ENCODE measurements at regions not wholly inside any gene's neighbourhood (a gene's known extent, or its start where the extent isn't known, plus 50 kb on each side); places are given as distances from the start of the nearest gene placed in this dataset.
"Not testable (repeated sequence)": the region's sequence is repeated elsewhere in the genome, so short reads cannot be mapped to it uniquely, and the experiment has no call there.

- DNase-seq (ENCODE audit: low read depth in 2 of 2), result no peak
These were observed 765.7 kb downstream of the DIPK2A start for GRCh38 chr3:144737281-144737680.

GRCh38 chr3:144743225-144743668, 771.6 kb downstream of the DIPK2A start:
- no peak for DNase-seq (ENCODE audit: low read depth in 2 of 2)

GRCh38 chr3:144744473-144744872, 772.9 kb downstream of the DIPK2A start:
- no peak for DNase-seq (ENCODE audit: low read depth in 2 of 2)

GRCh38 chr3:144746631-144747030, 775.0 kb downstream of the DIPK2A start:
- DNase-seq (ENCODE audit: low read depth in 2 of 2), result no peak

GRCh38 chr3:144749536-144750253, 778.1 kb downstream of the DIPK2A start:
- DNase-seq (ENCODE audit: low read depth in 2 of 2), result not testable (repeated sequence)

GRCh38 chr3:144754076-144754783, 782.6 kb downstream of the DIPK2A start:
- DNase-seq (ENCODE audit: low read depth in 2 of 2), result no peak

- no peak for DNase-seq (ENCODE audit: low read depth in 2 of 2)
These were observed 785.2 kb downstream of the DIPK2A start for GRCh38 chr3:144756704-144757440.

- no peak for DNase-seq (ENCODE audit: low read depth in 2 of 2)
These were observed 789.2 kb downstream of the DIPK2A start for GRCh38 chr3:144760831-144761230.

GRCh38 chr3:144762091-144762490, 790.5 kb downstream of the DIPK2A start:
- no peak for DNase-seq (ENCODE audit: low read depth in 2 of 2)

- DNase-seq (ENCODE audit: low read depth in 2 of 2), result no peak
These were observed 792.3 kb downstream of the DIPK2A start for GRCh38 chr3:144763878-144764454.

GRCh38 chr3:144770281-144770680, 798.7 kb downstream of the DIPK2A start:
- peak in 1 of 2 donors; percentile 7 for DNase-seq (ENCODE audit: low read depth in 2 of 2)

GRCh38 chr3:144770915-144771351, 799.3 kb downstream of the DIPK2A start:
- DNase-seq (ENCODE audit: low read depth in 2 of 2), result peak in 1 of 2 donors; percentile 69

- peak in 1 of 2 donors; percentile 58 for DNase-seq (ENCODE audit: low read depth in 2 of 2)
These were observed 799.8 kb downstream of the DIPK2A start for GRCh38 chr3:144771381-144771870.

- DNase-seq (ENCODE audit: low read depth in 2 of 2), result no peak
These were observed 800.7 kb downstream of the DIPK2A start for GRCh38 chr3:144772372-144772771.

- DNase-seq (ENCODE audit: low read depth in 2 of 2), result no peak
These were observed 801.7 kb downstream of the DIPK2A start for GRCh38 chr3:144773350-144773749.

GRCh38 chr3:144774897-144775296, 803.3 kb downstream of the DIPK2A start:
- no peak for DNase-seq (ENCODE audit: low read depth in 2 of 2)

- DNase-seq (ENCODE audit: low read depth in 2 of 2), result no peak
These were observed 803.9 kb downstream of the DIPK2A start for GRCh38 chr3:144775551-144775950.

GRCh38 chr3:144777906-144778305, 806.3 kb downstream of the DIPK2A start:
- no peak for DNase-seq (ENCODE audit: low read depth in 2 of 2)

- DNase-seq (ENCODE audit: low read depth in 2 of 2), result no peak
These were observed 819.4 kb downstream of the DIPK2A start for GRCh38 chr3:144791034-144791433.

- no peak for DNase-seq (ENCODE audit: low read depth in 2 of 2)
These were observed 830.3 kb downstream of the DIPK2A start for GRCh38 chr3:144801890-144802289.

GRCh38 chr3:144809380-144809779, 837.8 kb downstream of the DIPK2A start:
- DNase-seq (ENCODE audit: low read depth in 2 of 2), result no peak

- DNase-seq (ENCODE audit: low read depth in 2 of 2), result no peak
These were observed 838.5 kb downstream of the DIPK2A start for GRCh38 chr3:144810160-144810559.

Measured in dermis microvascular lymphatic vessel endothelial cell (primary cell).